BLaER1 (cell line): ENCODE measurements at regions not wholly inside any gene's neighbourhood (a gene's known extent, or its start where the extent isn't known, plus 50 kb on each side); places are given as distances from the start of the nearest gene placed in this dataset.

Source experiments
- H3K27ac ChIP-seq: shearing (Covaris generic); formaldehyde crosslinking; 2 replicates; pipeline ENCODE4 v1.8.1; 2022
- H3K27me3 ChIP-seq: shearing (Covaris generic); formaldehyde crosslinking; 2 replicates; pipeline ENCODE4 v1.8.1; 2022
- H3K36me3 ChIP-seq: shearing (Covaris generic); formaldehyde crosslinking; 2 replicates; pipeline ENCODE4 v1.8.1; 2022
- H3K4me1 ChIP-seq: shearing (Covaris generic); formaldehyde crosslinking; 2 replicates; pipeline ENCODE4 v1.8.1; 2022
- H3K4me2 ChIP-seq: shearing (Covaris generic); formaldehyde crosslinking; 2 replicates; pipeline ENCODE4 v1.8.1; 2022
- H3K4me3 ChIP-seq: shearing (Covaris generic); formaldehyde crosslinking; 2 replicates; pipeline ENCODE4 v1.8.1; 2022
- H3K9ac ChIP-seq: shearing (Covaris generic); formaldehyde crosslinking; 2 replicates; pipeline ENCODE4 v1.8.1; 2022
- H3K9me3 ChIP-seq: shearing (Covaris generic); formaldehyde crosslinking; 2 replicates; pipeline ENCODE4 v1.8.1; 2022
- H4K20me1 ChIP-seq: shearing (Covaris generic); formaldehyde crosslinking; 2 replicates; pipeline ENCODE4 v1.8.1; 2022
- Cebpa-rat ChIP-seq: shearing (Covaris generic); IDR thresholded peaks from 2 replicates; pipeline ENCODE4 v1.8.1; 2022

GRCh38 chr1:115429884-115430283 is 91.8 kb upstream of the NGF start:
- no peak overlapping the region for H3K9ac ChIP-seq
- H3K27me3 ChIP-seq = no peaks in the 10 kb centered on the region
- no peaks in the 10 kb centered on the region for H4K20me1 ChIP-seq
- no peaks in the 10 kb centered on the region for H3K36me3 ChIP-seq
- no peak overlapping the region for H3K4me2 ChIP-seq
- peaks cover 9% of the 10 kb centered on the region for H3K4me1 ChIP-seq
- H3K9me3 ChIP-seq = no peaks in the 10 kb centered on the region
- H3K27ac ChIP-seq = no peak overlapping the region
- no peak overlapping the region for H3K4me3 ChIP-seq
- TF ChIP-seq Cebpa-rat = no peak

- H3K4me2 ChIP-seq = no peak overlapping the region
- H3K9me3 ChIP-seq = no peaks in the 10 kb centered on the region
- H3K9ac ChIP-seq = no peak overlapping the region
- H3K4me3 ChIP-seq = no peak overlapping the region
- no peak overlapping the region for H3K27ac ChIP-seq
- H3K36me3 ChIP-seq = no peaks in the 10 kb centered on the region
- no peaks in the 10 kb centered on the region for H3K27me3 ChIP-seq
- no peaks in the 10 kb centered on the region for H4K20me1 ChIP-seq
- TF ChIP-seq Cebpa-rat = no peak
- H3K4me1 ChIP-seq = peaks cover 9% of the 10 kb centered on the region
Measured at GRCh38 chr1:115429241-115429640, 91.2 kb upstream of the NGF start.

- H3K36me3 ChIP-seq = no peaks in the 10 kb centered on the region
- H4K20me1 ChIP-seq = no peaks in the 10 kb centered on the region
- no peaks in the 10 kb centered on the region for H3K9me3 ChIP-seq
- H3K27me3 ChIP-seq = no peaks in the 10 kb centered on the region
- no peak overlapping the region for H3K9ac ChIP-seq
- H3K27ac ChIP-seq = no peak overlapping the region
- H3K4me1 ChIP-seq = peaks cover 9% of the 10 kb centered on the region
- no peak for TF ChIP-seq Cebpa-rat
- no peak overlapping the region for H3K4me2 ChIP-seq
- no peak overlapping the region for H3K4me3 ChIP-seq
Measured at GRCh38 chr1:115428676-115429075, 90.6 kb upstream of the NGF start.

- Histone ChIP-seq H4K20me1 (no peaks in the 10 kb centered on the region), H3K27me3 (no peaks in the 10 kb centered on the region), H3K9ac (no peak overlapping the region), H3K4me2 (no peak overlapping the region), H3K27ac (no peak overlapping the region), H3K4me3 (no peak overlapping the region), H3K4me1 (peaks cover 9% of the 10 kb centered on the region), H3K36me3 (no peaks in the 10 kb centered on the region), H3K9me3 (no peaks in the 10 kb centered on the region)
- no peak for TF ChIP-seq Cebpa-rat
Measured at GRCh38 chr1:115428256-115428655, 90.2 kb upstream of the NGF start.

GRCh38 chr1:115426956-115427355 is 88.9 kb upstream of the NGF start:
- H3K27ac ChIP-seq = no peak overlapping the region
- H3K4me3 ChIP-seq = no peak overlapping the region
- no peaks in the 10 kb centered on the region for H3K36me3 ChIP-seq
- peaks cover 9% of the 10 kb centered on the region for H3K4me1 ChIP-seq
- no peaks in the 10 kb centered on the region for H3K27me3 ChIP-seq
- no peak overlapping the region for H3K4me2 ChIP-seq
- H4K20me1 ChIP-seq = no peaks in the 10 kb centered on the region
- no peak overlapping the region for H3K9ac ChIP-seq
- TF ChIP-seq Cebpa-rat = no peak
- H3K9me3 ChIP-seq = no peaks in the 10 kb centered on the region

- TF ChIP-seq Cebpa-rat = no peak
- peaks cover 9% of the 10 kb centered on the region for H3K4me1 ChIP-seq
Measured at GRCh38 chr1:115426231-115426771, 88.3 kb upstream of the NGF start.

GRCh38 chr1:115425442-115425841 is 87.4 kb upstream of the NGF start:
- Histone ChIP-seq H3K27me3 (no peaks in the 10 kb centered on the region), H3K4me2 (no peak overlapping the region), H3K9me3 (no peaks in the 10 kb centered on the region), H4K20me1 (no peaks in the 10 kb centered on the region), H3K36me3 (no peaks in the 10 kb centered on the region), H3K9ac (no peak overlapping the region), H3K4me1 (peaks cover 9% of the 10 kb centered on the region), H3K27ac (no peak overlapping the region), H3K4me3 (no peak overlapping the region)
- no peak for TF ChIP-seq Cebpa-rat

More at GRCh38 chr1:115426231-115426771, 88.3 kb upstream of the NGF start:
- H4K20me1 ChIP-seq = no peaks in the 10 kb centered on the region
- no peaks in the 10 kb centered on the region for H3K9me3 ChIP-seq
- H3K9ac ChIP-seq = no peak overlapping the region
- peak overlapping the region; percentile 57 for H3K4me2 ChIP-seq
- H3K4me3 ChIP-seq = no peak overlapping the region
- no peaks in the 10 kb centered on the region for H3K27me3 ChIP-seq
- peak overlapping the region; percentile 48; the same call in 1 of the 2 replicates for H3K27ac ChIP-seq
- H3K36me3 ChIP-seq = no peaks in the 10 kb centered on the region

- TF ChIP-seq Cebpa-rat = no peak
- Histone ChIP-seq H3K4me2 (no peak overlapping the region), H3K4me1 (peaks cover 9% of the 10 kb centered on the region)
Measured at GRCh38 chr1:115423776-115424175, 85.7 kb upstream of the NGF start.

GRCh38 chr1:115419571-115419970 is 81.5 kb upstream of the NGF start:
- H3K27me3 ChIP-seq = no peaks in the 10 kb centered on the region
- H3K9ac ChIP-seq = no peak overlapping the region
- H4K20me1 ChIP-seq = no peaks in the 10 kb centered on the region
- H3K4me3 ChIP-seq = no peak overlapping the region
- no peaks in the 10 kb centered on the region for H3K36me3 ChIP-seq
- no peak for TF ChIP-seq Cebpa-rat
- no peak overlapping the region for H3K4me2 ChIP-seq
- no peak overlapping the region for H3K27ac ChIP-seq
- no peaks in the 10 kb centered on the region for H3K4me1 ChIP-seq
- 0 out of 2 replicates have a peak, but pooled peaks cover 7% of the 10 kb centered on the region for H3K9me3 ChIP-seq

More at GRCh38 chr1:115423776-115424175, 85.7 kb upstream of the NGF start:
- no peaks in the 10 kb centered on the region for H3K9me3 ChIP-seq
- no peak overlapping the region for H3K27ac ChIP-seq
- H4K20me1 ChIP-seq = no peaks in the 10 kb centered on the region
- no peaks in the 10 kb centered on the region for H3K27me3 ChIP-seq
- H3K4me3 ChIP-seq = no peak overlapping the region
- no peak overlapping the region for H3K9ac ChIP-seq
- no peaks in the 10 kb centered on the region for H3K36me3 ChIP-seq

- Histone ChIP-seq H3K27ac (no peak overlapping the region), H4K20me1 (no peaks in the 10 kb centered on the region), H3K9me3 (0 out of 2 replicates have a peak, but pooled peaks cover 7% of the 10 kb centered on the region), H3K27me3 (no peaks in the 10 kb centered on the region), H3K4me1 (peaks cover 15% of the 10 kb centered on the region), H3K4me3 (no peak overlapping the region), H3K36me3 (no peaks in the 10 kb centered on the region), H3K9ac (no peak overlapping the region), H3K4me2 (no peak overlapping the region)
- TF ChIP-seq Cebpa-rat = no peak
Measured at GRCh38 chr1:115413621-115414020, 75.6 kb upstream of the NGF start.

GRCh38 chr1:115413208-115413607 is 75.2 kb upstream of the NGF start:
- H3K4me1 ChIP-seq = peaks cover 15% of the 10 kb centered on the region
- TF ChIP-seq Cebpa-rat = no peak
- H3K36me3 ChIP-seq = no peaks in the 10 kb centered on the region
- H3K27me3 ChIP-seq = no peaks in the 10 kb centered on the region
- H3K9me3 ChIP-seq = 0 out of 2 replicates have a peak, but pooled peaks cover 7% of the 10 kb centered on the region
- no peak overlapping the region for H3K4me3 ChIP-seq
- H3K27ac ChIP-seq = no peak overlapping the region
- no peak overlapping the region for H3K9ac ChIP-seq
- no peaks in the 10 kb centered on the region for H4K20me1 ChIP-seq
- H3K4me2 ChIP-seq = no peak overlapping the region
